ENCODE measurements at regions not wholly inside any gene's neighbourhood (a gene's known extent, or its start where the extent isn't known, plus 50 kb on each side); places are given as distances from the start of the nearest gene placed in this dataset.
A peak's percentile ranks its signal among the peaks of the same experiment; 100 is the strongest.

DNA sequence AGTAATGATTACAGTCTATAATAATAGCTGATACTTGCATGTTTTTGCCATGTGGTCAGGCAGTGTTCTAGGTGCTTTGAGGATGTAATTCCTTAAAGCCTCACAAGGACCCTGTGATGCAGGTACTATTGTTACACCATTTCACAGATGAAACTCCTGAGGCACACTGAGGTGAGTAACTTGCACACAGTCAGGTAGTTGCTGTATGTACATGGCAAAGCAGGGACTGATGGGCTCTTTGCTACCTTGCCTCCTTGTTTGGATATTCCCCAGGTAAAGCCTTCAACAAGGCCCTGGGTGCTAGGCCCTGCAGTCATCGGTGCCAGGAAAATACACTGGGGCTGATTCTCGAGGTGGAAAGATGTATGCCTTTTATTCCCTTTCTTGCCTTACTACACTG lies 317.5 kb downstream of the CXCL12 start:
- DNase-seq = no peak
- Histone ChIP-seq H3K36me3 (no peaks in the 10 kb centered on the region), H3K4me1 (peaks cover 0 to 57% (median 23%) of the 10 kb centered on the region in 3 donors), H3K27ac (peak overlapping the region in 1 of 4 donors; percentile 2), H3K4me3 (no peak overlapping the region), H3K9me3 (no peaks in the 10 kb centered on the region), H3K27me3 (no peaks in the 10 kb centered on the region)
- WGBS, 2 donors = 82 to 95% methylated on average over 2 of the region's 2 CpGs
- no peak for TF ChIP-seq POLR2A (IDR thresholded peaks at IDR 0.05)
- TF ChIP-seq, protein P1, sequence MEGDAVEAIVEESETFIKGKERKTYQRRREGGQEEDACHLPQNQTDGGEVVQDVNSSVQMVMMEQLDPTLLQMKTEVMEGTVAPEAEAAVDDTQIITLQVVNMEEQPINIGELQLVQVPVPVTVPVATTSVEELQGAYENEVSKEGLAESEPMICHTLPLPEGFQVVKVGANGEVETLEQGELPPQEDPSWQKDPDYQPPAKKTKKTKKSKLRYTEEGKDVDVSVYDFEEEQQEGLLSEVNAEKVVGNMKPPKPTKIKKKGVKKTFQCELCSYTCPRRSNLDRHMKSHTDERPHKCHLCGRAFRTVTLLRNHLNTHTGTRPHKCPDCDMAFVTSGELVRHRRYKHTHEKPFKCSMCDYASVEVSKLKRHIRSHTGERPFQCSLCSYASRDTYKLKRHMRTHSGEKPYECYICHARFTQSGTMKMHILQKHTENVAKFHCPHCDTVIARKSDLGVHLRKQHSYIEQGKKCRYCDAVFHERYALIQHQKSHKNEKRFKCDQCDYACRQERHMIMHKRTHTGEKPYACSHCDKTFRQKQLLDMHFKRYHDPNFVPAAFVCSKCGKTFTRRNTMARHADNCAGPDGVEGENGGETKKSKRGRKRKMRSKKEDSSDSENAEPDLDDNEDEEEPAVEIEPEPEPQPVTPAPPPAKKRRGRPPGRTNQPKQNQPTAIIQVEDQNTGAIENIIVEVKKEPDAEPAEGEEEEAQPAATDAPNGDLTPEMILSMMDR (IDR thresholded peaks at IDR 0.05) = no peak
- intact Hi-C loops (cut with DNase I) = no loop called here

DNA sequence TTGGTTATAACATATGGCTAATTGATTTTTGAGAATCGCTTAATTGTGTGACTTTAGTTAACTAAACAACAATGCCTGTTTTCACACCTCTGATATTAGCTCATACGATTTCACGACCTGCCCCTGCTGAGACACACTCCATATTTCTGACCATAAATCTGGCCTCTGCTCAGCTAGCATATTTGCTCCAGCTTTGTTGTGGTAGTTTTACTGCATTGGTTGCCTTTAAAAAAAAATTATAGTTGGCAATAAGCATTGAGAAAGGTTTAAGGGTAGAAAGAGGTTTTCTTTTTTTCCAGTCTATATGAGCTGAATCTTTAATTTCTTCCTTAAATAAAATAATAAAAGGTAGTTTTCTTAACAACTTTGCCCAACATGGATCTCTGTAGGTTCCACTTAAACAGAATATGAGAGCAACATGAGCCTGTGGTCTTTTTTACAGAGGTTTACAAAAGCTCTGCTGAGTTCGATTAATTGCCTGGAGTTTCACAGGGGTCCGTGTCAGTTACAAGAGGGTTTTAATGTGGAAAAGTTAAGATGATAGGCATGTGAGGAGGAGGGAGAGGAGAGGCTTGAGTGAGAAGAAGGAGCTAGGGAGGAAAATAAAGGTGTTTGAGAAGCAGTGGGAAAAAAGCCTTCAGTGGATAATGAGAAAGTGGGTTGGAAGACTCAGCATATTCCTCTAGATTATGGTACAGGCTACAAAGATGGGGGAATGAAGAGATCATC lies 318.2 kb downstream of the CXCL12 start:
- Histone ChIP-seq H3K27ac (peak overlapping the region in 1 of 4 donors; percentile 48), H3K4me1 (peaks cover 0 to 54% (median 20%) of the 10 kb centered on the region in 3 donors), H3K4me3 (no peak overlapping the region), H3K27me3 (no peaks in the 10 kb centered on the region), H3K9me3 (no peaks in the 10 kb centered on the region), H3K36me3 (no peaks in the 10 kb centered on the region)
- 64 to 80% methylated on average over 5 of the region's 5 CpGs for WGBS, 2 donors
- intact Hi-C loops (cut with DNase I) = no loop called here
- no peak for TF ChIP-seq POLR2A (IDR thresholded peaks at IDR 0.05)
- TF ChIP-seq, protein P1 (IDR thresholded peaks at IDR 0.05) = no peak
- no peak for DNase-seq

DNA sequence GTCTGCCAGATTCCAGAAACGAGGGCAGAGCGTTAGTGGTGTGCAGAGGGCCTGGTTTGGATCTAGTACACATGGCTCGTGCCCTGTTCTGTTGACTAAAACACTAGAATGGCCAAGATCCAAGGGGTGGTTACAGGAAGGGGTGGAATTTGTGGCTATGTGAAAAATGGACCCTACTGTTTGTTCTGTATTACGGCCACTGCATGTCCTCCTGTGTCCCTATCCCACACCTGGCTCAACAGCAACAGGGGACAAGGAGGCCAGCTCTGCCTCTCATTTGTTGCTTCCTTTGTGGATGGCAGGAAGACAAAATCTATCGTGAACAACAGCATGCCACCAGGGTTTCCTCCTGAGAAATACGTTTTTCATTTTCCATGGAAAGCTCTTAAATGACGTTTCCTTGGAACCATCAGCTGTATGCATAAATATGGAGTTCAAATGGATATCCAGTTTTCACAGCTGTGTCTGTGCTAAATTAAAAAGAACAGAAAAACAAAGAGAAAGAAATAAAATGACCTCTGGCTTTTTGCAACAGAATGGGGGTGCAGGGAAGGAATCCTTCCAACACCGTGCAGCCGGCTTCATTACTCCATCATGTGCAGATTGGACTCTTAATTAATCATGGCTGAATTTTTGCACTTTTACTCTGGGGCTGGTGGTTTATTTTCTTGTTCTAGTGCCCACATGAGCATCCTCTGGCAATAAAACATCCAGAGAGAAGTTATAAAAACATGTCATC lies 318.9 kb downstream of the CXCL12 start:
- Histone ChIP-seq H3K27ac (peak overlapping the region in 3 of 4 donors; percentile 5 to 61 (median 48)), H3K27me3 (no peaks in the 10 kb centered on the region), H3K36me3 (no peaks in the 10 kb centered on the region), H3K9me3 (no peaks in the 10 kb centered on the region), H3K4me3 (no peak overlapping the region), H3K4me1 (peaks cover 0 to 46% (median 19%) of the 10 kb centered on the region in 3 donors)
- intact Hi-C loops (cut with DNase I) = no loop called here
- DNase-seq = no peak
- WGBS, 2 donors = 58 to 71% methylated on average over 8 to 9 of the region's 9 CpGs
- no peak for TF ChIP-seq POLR2A (IDR thresholded peaks at IDR 0.05)
- TF ChIP-seq, protein P1 (IDR thresholded peaks at IDR 0.05) = no peak

DNA sequence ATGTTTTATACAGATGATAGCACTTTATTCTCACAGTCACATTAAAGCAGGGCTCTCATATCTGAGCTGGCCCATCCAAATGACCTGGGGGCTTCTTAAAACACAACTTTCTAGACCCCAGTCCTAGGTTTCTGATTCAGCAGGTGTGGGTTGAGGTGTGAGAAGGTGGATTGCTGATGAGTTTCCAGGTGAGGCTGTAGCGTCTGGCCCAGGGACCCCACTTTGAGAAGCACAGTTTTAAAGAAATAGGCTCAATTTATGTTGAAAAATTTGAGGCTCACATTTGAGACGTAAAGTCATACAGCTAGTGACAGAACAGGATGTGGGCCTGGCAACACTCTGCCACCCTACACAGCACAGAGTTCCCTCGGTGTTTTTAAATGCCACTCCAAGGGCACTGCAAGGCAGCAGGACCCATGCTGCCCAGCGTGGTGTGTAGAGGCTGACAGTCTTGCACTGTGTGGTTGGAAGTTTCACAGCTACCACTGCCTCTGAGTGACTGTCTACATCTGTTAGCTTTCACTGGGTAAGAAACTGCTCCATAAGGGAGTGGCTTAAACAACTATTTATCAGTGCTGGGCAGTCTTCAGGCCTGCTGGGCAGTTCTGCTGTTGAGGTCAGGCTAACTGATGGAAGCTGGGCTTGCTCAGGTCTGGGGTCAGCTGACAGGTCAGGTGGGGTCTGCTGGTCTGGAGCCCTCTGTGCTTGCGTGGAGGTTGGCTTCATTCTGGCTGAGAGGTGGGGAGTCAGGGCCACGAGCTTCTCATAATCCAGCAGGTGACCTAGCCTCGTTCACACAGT lies 319.7 kb downstream of the CXCL12 start:
- intact Hi-C loops (cut with DNase I) = no loop called here
- TF ChIP-seq, protein P1 (IDR thresholded peaks at IDR 0.05) = no peak
- TF ChIP-seq POLR2A (IDR thresholded peaks at IDR 0.05) = no peak
- Histone ChIP-seq H3K27me3 (no peaks in the 10 kb centered on the region), H3K9me3 (no peaks in the 10 kb centered on the region), H3K36me3 (no peaks in the 10 kb centered on the region), H3K4me1 (peaks cover 0 to 40% (median 19%) of the 10 kb centered on the region in 3 donors), H3K4me3 (no peak overlapping the region), H3K27ac (peak overlapping the region in 3 of 4 donors; percentile 5 to 61 (median 48))
- DNase-seq = no peak
- WGBS, 2 donors = 71 to 77% methylated on average over 4 of the region's 7 CpGs
